ENCODE measurements at regions not wholly inside any gene's neighbourhood (a gene's known extent, or its start where the extent isn't known, plus 50 kb on each side); places are given as distances from the start of the nearest gene placed in this dataset.

GRCh38 chr7:23981758-23982157 is 271.7 kb downstream of the STK31 start:
- TF ChIP-seq CTCF (IDR thresholded peaks at IDR 0.05) (no peak), POLR2A (IDR thresholded peaks at IDR 0.05) (no peak), EP300 (IDR thresholded peaks at IDR 0.05) (no peak), POLR2AphosphoS5 (IDR thresholded peaks at IDR 0.05) (no peak)
